H1 (cell line): ENCODE measurements at regions not wholly inside any gene's neighbourhood (a gene's known extent, or its start where the extent isn't known, plus 50 kb on each side); places are given as distances from the start of the nearest gene placed in this dataset.

Experiments
- ASH2L ChIP-seq: fragments of 200-600, 300-600 bp; sonication (generic); IDR thresholded peaks from one replicate; pipeline ENCODE4 v1.7.1; 2017; ENCODE audit warnings: low read length
- BACH1 ChIP-seq: IDR thresholded peaks from 2 replicates; pipeline ENCODE4 v1.6.1; 2012; ENCODE audit warnings: low read length, improper control_type of control experiment
- CHD1 ChIP-seq: IDR thresholded peaks from 2 replicates; pipeline ENCODE4 v1.6.1; 2012; ENCODE audit warnings: low read depth, low read length, improper control_type of control experiment
- CREB1 ChIP-seq: IDR thresholded peaks from 2 replicates; pipeline ENCODE4 v1.6.1; 2012; ENCODE audit warnings: inconsistent platforms
- HDAC2 ChIP-seq, 2 experiments: fragments of 300-600 bp in 1 of 2; sonication (generic) in 1 of 2; IDR thresholded peaks; 2 replicates each; pipeline ENCODE4 v1.6.1; 2011 to 2012; ENCODE audit warnings: low read depth in 2 of 2, low read length in 2 of 2, mild to moderate bottlenecking in 2 of 2, moderate library complexity in 2 of 2, borderline replicate concordance in 1 of 2, inconsistent platforms in 1 of 2
- RNF2 ChIP-seq: fragments of 200-900, 300-1000 bp; sonication (generic); IDR thresholded peaks from 2 replicates; pipeline ENCODE4 v1.7.1; 2016; ENCODE audit warnings: borderline replicate concordance, low read depth, mild to moderate bottlenecking, antibody characterized with exemption, low read length; ENCODE audit not compliant: poor library complexity, severe bottlenecking; ENCODE audit errors: missing control alignments
- SAP30 ChIP-seq: fragments of 300-600 bp; sonication (generic); IDR thresholded peaks from 2 replicates; pipeline ENCODE4 v1.7.1; 2012; ENCODE audit warnings: low read length, moderate library complexity, mild to moderate bottlenecking, inconsistent platforms; ENCODE audit not compliant: insufficient read depth, insufficient replicate concordance
- YY1 ChIP-seq: IDR thresholded peaks from 2 replicates; pipeline ENCODE4 v1.6.1; 2011; ENCODE audit warnings: low read depth, mild to moderate bottlenecking, low read length
- TF ChIP-seq, protein P1 (sequence below): fragments of 300-600 bp; sonication (generic); IDR thresholded peaks from 2 replicates; pipeline ENCODE4 v1.7.1; 2012; ENCODE audit warnings: low read length, moderate library complexity, mild to moderate bottlenecking, inconsistent platforms; ENCODE audit not compliant: insufficient replicate concordance

DNA sequence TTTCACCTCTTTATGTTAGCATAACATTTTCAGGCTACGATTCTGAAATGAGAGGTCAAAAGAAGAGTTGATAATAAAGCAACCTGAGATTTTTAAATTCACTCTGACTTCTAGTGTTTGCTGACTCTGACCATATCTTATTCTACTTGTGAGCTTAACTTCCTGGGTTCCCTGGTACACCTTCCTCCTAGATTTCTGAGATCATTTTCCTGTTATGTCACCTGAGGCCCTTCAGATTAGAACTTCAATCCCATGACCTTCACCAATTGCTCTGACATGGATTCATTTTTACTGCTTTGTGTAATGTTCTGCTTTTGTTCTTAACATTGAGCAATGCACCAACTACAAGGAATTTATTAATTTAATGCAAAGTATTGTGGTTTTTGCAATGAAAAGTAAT lies 542.9 kb upstream of the FLRT2 start (continued):
- TF ChIP-seq, protein P1, sequence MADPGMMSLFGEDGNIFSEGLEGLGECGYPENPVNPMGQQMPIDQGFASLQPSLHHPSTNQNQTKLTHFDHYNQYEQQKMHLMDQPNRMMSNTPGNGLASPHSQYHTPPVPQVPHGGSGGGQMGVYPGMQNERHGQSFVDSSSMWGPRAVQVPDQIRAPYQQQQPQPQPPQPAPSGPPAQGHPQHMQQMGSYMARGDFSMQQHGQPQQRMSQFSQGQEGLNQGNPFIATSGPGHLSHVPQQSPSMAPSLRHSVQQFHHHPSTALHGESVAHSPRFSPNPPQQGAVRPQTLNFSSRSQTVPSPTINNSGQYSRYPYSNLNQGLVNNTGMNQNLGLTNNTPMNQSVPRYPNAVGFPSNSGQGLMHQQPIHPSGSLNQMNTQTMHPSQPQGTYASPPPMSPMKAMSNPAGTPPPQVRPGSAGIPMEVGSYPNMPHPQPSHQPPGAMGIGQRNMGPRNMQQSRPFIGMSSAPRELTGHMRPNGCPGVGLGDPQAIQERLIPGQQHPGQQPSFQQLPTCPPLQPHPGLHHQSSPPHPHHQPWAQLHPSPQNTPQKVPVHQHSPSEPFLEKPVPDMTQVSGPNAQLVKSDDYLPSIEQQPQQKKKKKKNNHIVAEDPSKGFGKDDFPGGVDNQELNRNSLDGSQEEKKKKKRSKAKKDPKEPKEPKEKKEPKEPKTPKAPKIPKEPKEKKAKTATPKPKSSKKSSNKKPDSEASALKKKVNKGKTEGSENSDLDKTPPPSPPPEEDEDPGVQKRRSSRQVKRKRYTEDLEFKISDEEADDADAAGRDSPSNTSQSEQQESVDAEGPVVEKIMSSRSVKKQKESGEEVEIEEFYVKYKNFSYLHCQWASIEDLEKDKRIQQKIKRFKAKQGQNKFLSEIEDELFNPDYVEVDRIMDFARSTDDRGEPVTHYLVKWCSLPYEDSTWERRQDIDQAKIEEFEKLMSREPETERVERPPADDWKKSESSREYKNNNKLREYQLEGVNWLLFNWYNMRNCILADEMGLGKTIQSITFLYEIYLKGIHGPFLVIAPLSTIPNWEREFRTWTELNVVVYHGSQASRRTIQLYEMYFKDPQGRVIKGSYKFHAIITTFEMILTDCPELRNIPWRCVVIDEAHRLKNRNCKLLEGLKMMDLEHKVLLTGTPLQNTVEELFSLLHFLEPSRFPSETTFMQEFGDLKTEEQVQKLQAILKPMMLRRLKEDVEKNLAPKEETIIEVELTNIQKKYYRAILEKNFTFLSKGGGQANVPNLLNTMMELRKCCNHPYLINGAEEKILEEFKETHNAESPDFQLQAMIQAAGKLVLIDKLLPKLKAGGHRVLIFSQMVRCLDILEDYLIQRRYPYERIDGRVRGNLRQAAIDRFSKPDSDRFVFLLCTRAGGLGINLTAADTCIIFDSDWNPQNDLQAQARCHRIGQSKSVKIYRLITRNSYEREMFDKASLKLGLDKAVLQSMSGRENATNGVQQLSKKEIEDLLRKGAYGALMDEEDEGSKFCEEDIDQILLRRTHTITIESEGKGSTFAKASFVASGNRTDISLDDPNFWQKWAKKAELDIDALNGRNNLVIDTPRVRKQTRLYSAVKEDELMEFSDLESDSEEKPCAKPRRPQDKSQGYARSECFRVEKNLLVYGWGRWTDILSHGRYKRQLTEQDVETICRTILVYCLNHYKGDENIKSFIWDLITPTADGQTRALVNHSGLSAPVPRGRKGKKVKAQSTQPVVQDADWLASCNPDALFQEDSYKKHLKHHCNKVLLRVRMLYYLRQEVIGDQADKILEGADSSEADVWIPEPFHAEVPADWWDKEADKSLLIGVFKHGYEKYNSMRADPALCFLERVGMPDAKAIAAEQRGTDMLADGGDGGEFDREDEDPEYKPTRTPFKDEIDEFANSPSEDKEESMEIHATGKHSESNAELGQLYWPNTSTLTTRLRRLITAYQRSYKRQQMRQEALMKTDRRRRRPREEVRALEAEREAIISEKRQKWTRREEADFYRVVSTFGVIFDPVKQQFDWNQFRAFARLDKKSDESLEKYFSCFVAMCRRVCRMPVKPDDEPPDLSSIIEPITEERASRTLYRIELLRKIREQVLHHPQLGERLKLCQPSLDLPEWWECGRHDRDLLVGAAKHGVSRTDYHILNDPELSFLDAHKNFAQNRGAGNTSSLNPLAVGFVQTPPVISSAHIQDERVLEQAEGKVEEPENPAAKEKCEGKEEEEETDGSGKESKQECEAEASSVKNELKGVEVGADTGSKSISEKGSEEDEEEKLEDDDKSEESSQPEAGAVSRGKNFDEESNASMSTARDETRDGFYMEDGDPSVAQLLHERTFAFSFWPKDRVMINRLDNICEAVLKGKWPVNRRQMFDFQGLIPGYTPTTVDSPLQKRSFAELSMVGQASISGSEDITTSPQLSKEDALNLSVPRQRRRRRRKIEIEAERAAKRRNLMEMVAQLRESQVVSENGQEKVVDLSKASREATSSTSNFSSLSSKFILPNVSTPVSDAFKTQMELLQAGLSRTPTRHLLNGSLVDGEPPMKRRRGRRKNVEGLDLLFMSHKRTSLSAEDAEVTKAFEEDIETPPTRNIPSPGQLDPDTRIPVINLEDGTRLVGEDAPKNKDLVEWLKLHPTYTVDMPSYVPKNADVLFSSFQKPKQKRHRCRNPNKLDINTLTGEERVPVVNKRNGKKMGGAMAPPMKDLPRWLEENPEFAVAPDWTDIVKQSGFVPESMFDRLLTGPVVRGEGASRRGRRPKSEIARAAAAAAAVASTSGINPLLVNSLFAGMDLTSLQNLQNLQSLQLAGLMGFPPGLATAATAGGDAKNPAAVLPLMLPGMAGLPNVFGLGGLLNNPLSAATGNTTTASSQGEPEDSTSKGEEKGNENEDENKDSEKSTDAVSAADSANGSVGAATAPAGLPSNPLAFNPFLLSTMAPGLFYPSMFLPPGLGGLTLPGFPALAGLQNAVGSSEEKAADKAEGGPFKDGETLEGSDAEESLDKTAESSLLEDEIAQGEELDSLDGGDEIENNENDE, result no peak
- no peak for TF ChIP-seq CREB1
- no peak for TF ChIP-seq ASH2L
- TF ChIP-seq HDAC2 (IDR thresholded peaks at IDR 0.05; ENCODE audit: borderline replicate concordance in 1 of 2, low read depth in 2 of 2, low read length in 2 of 2), result no peak
- no peak for TF ChIP-seq CHD1
- TF ChIP-seq SAP30, result no peak
- TF ChIP-seq YY1, result no peak
- no peak for TF ChIP-seq BACH1
- TF ChIP-seq RNF2, result no peak
